ENCODE measurements at regions not wholly inside any gene's neighbourhood (a gene's known extent, or its start where the extent isn't known, plus 50 kb on each side); places are given as distances from the start of the nearest gene placed in this dataset.

GRCh38 chr18:66728951-66729350 lies 125.1 kb upstream of the CDH19 start:
- no peak overlapping the region for H3K4me2 ChIP-seq (ENCODE audit: low read length)
- H3K9me3 ChIP-seq (ENCODE audit: low read length), result no peaks in the 10 kb centered on the region
- H4K20me1 ChIP-seq (ENCODE audit: insufficient read depth, low read length), result no peaks in the 10 kb centered on the region
- no peak overlapping the region for H3K4me3 ChIP-seq (ENCODE audit: low read depth, low read length, poor library complexity, severe bottlenecking)
- no peaks in the 10 kb centered on the region for H3K4me1 ChIP-seq (ENCODE audit: insufficient read depth, low read length, severe bottlenecking)
- no peaks in the 10 kb centered on the region for H3K9me2 ChIP-seq (ENCODE audit: low read depth, low read length)
- H3K9ac ChIP-seq (ENCODE audit: low read length), result no peak overlapping the region
- H3K27ac ChIP-seq (ENCODE audit: low read depth, low read length, poor library complexity, severe bottlenecking), result no peak overlapping the region
- TF ChIP-seq CTCF (IDR thresholded peaks at IDR 0.05; ENCODE audit: low read length) (no peak), EZH2 (IDR thresholded peaks at IDR 0.05; ENCODE audit: borderline replicate concordance, low read length) (no peak)
- no peak overlapping the region for H2AFZ ChIP-seq (ENCODE audit: low read length)
- no peaks in the 10 kb centered on the region for H3F3A ChIP-seq (ENCODE audit: insufficient read depth, low read length)
- H3K79me2 ChIP-seq (ENCODE audit: insufficient read depth, low read length), result no peaks in the 10 kb centered on the region
- H3K36me3 ChIP-seq (ENCODE audit: insufficient read depth, low read length), result no peaks in the 10 kb centered on the region
- H3K27me3 ChIP-seq (ENCODE audit: insufficient read depth, low read length), result no peaks in the 10 kb centered on the region

- Histone ChIP-seq H3K27ac (ENCODE audit: low read depth, low read length, poor library complexity, severe bottlenecking) (no peak overlapping the region), H3K9ac (ENCODE audit: low read length) (no peak overlapping the region)
- TF ChIP-seq EZH2 (IDR thresholded peaks at IDR 0.05; ENCODE audit: borderline replicate concordance, low read length), result no peak
- TF ChIP-seq CTCF (IDR thresholded peaks at IDR 0.05; ENCODE audit: low read length), result no peak
Observed at GRCh38 chr18:66727991-66728390, 124.1 kb upstream of the CDH19 start.

GRCh38 chr18:66724664-66725356 lies 120.9 kb upstream of the CDH19 start:
- H3K36me3 ChIP-seq (ENCODE audit: insufficient read depth, low read length), result no peaks in the 10 kb centered on the region
- H3K27me3 ChIP-seq (ENCODE audit: insufficient read depth, low read length), result no peaks in the 10 kb centered on the region
- H3K9me3 ChIP-seq (ENCODE audit: low read length), result no peaks in the 10 kb centered on the region
- no peaks in the 10 kb centered on the region for H3F3A ChIP-seq (ENCODE audit: insufficient read depth, low read length)
- H2AFZ ChIP-seq (ENCODE audit: low read length), result no peak overlapping the region
- no peak overlapping the region for H3K27ac ChIP-seq (ENCODE audit: low read depth, low read length, poor library complexity, severe bottlenecking)
- TF ChIP-seq EZH2 (IDR thresholded peaks at IDR 0.05; ENCODE audit: borderline replicate concordance, low read length) (no peak), CTCF (IDR thresholded peaks at IDR 0.05; ENCODE audit: low read length) (no peak)
- H3K9ac ChIP-seq (ENCODE audit: low read length), result no peak overlapping the region
- H3K9me2 ChIP-seq (ENCODE audit: low read depth, low read length), result no peaks in the 10 kb centered on the region
- H3K79me2 ChIP-seq (ENCODE audit: insufficient read depth, low read length), result no peaks in the 10 kb centered on the region
- H4K20me1 ChIP-seq (ENCODE audit: insufficient read depth, low read length), result no peaks in the 10 kb centered on the region
- H3K4me2 ChIP-seq (ENCODE audit: low read length), result no peak overlapping the region
- no peak overlapping the region for H3K4me3 ChIP-seq (ENCODE audit: low read depth, low read length, poor library complexity, severe bottlenecking)
- H3K4me1 ChIP-seq (ENCODE audit: insufficient read depth, low read length, severe bottlenecking), result no peaks in the 10 kb centered on the region

More at GRCh38 chr18:66727991-66728390, 124.1 kb upstream of the CDH19 start:
- no peaks in the 10 kb centered on the region for H3K9me2 ChIP-seq (ENCODE audit: low read depth, low read length)
- no peaks in the 10 kb centered on the region for H3F3A ChIP-seq (ENCODE audit: insufficient read depth, low read length)
- H3K4me2 ChIP-seq (ENCODE audit: low read length), result no peak overlapping the region
- no peaks in the 10 kb centered on the region for H3K36me3 ChIP-seq (ENCODE audit: insufficient read depth, low read length)
- no peaks in the 10 kb centered on the region for H3K9me3 ChIP-seq (ENCODE audit: low read length)
- H4K20me1 ChIP-seq (ENCODE audit: insufficient read depth, low read length), result no peaks in the 10 kb centered on the region
- no peak overlapping the region for H3K4me3 ChIP-seq (ENCODE audit: low read depth, low read length, poor library complexity, severe bottlenecking)
- no peaks in the 10 kb centered on the region for H3K79me2 ChIP-seq (ENCODE audit: insufficient read depth, low read length)
- no peaks in the 10 kb centered on the region for H3K4me1 ChIP-seq (ENCODE audit: insufficient read depth, low read length, severe bottlenecking)
- no peak overlapping the region for H2AFZ ChIP-seq (ENCODE audit: low read length)
- H3K27me3 ChIP-seq (ENCODE audit: insufficient read depth, low read length), result no peaks in the 10 kb centered on the region
